ENCODE measurements at regions not wholly inside any gene's neighbourhood (a gene's known extent, or its start where the extent isn't known, plus 50 kb on each side); places are given as distances from the start of the nearest gene placed in this dataset.

- no peaks in the 10 kb centered on the region for H3K4me1 ChIP-seq (ENCODE audit: insufficient read depth)
- H3K27ac ChIP-seq (ENCODE audit: low read depth): no peak overlapping the region
- H3K36me3 Mint-ChIP-seq (ENCODE audit: low read depth): peaks cover 8% of the 10 kb centered on the region
- TF ChIP-seq JUNB (IDR thresholded peaks at IDR 0.05; ENCODE audit: unreplicated experiment) (no peak), ZNF331 (CRISPR knock-in tag; IDR thresholded peaks at IDR 0.05; ENCODE audit: low read depth) (no peak)
- no peak for ATAC-seq
- no peak overlapping the region for H3K4me3 Mint-ChIP-seq
- no peak overlapping the region for H2AFZ ChIP-seq
- no peak overlapping the region for H3K4me2 ChIP-seq
- no peaks in the 10 kb centered on the region for H3K4me1 Mint-ChIP-seq
- H3K4me3 ChIP-seq: no peak overlapping the region
- no peaks in the 10 kb centered on the region for H3K27me3 ChIP-seq (ENCODE audit: insufficient read depth)
- H3K27me3 Mint-ChIP-seq (ENCODE audit: insufficient read depth, low read depth, poor library complexity): peaks cover 2% of the 10 kb centered on the region
- H3F3A ChIP-seq (replicated peaks; ENCODE audit: low read depth): no peaks in the 10 kb centered on the region
- no peak for DNase-seq (ENCODE audit: low spot score)
- H3K27ac Mint-ChIP-seq: no peak overlapping the region
- H4K20me1 ChIP-seq (replicated peaks; ENCODE audit: insufficient read depth): no peaks in the 10 kb centered on the region
- peaks cover 3% of the 10 kb centered on the region for H3K36me3 ChIP-seq (ENCODE audit: insufficient read depth)
- no peaks in the 10 kb centered on the region for H3K79me2 ChIP-seq (replicated peaks; ENCODE audit: insufficient read depth)
- H3K9me3 Mint-ChIP-seq: peaks cover 19% of the 10 kb centered on the region
- no peaks in the 10 kb centered on the region for H3K9me2 ChIP-seq (ENCODE audit: insufficient read depth)
Observed at GRCh38 chr6:145381941-145382340, 353.4 kb downstream of the EPM2A start.

GRCh38 chr6:145383428-145383827 is 351.9 kb downstream of the EPM2A start:
- H3K4me2 ChIP-seq: no peak overlapping the region
- H3K79me2 ChIP-seq (replicated peaks; ENCODE audit: insufficient read depth): no peaks in the 10 kb centered on the region
- no peaks in the 10 kb centered on the region for H3K4me1 ChIP-seq (ENCODE audit: insufficient read depth)
- Mint-ChIP-seq H3K4me3 (no peak overlapping the region), H3K27ac (no peak overlapping the region), H3K9me3 (peaks cover 8% of the 10 kb centered on the region; the same call in 1 of the 3 replicates), H3K36me3 (ENCODE audit: low read depth) (no peaks in the 10 kb centered on the region), H3K27me3 (ENCODE audit: insufficient read depth, low read depth, poor library complexity) (peaks cover 3% of the 10 kb centered on the region), H3K4me1 (no peaks in the 10 kb centered on the region)
- H3K9me2 ChIP-seq (ENCODE audit: insufficient read depth): no peaks in the 10 kb centered on the region; the same call in 1 of the 2 replicates
- H3K27me3 ChIP-seq (ENCODE audit: insufficient read depth): no peaks in the 10 kb centered on the region
- no peak for DNase-seq (ENCODE audit: low spot score)
- no peak overlapping the region for H2AFZ ChIP-seq
- H3K4me3 ChIP-seq: no peak overlapping the region
- TF ChIP-seq EZH2phosphoT487 (IDR thresholded peaks at IDR 0.05; ENCODE audit: unreplicated experiment) (no peak), POLR2AphosphoS5 (IDR thresholded peaks at IDR 0.05; ENCODE audit: low read depth) (no peak), STAT1 (IDR thresholded peaks at IDR 0.05; ENCODE audit: unreplicated experiment) (no peak), ETS1 (IDR thresholded peaks at IDR 0.05) (no peak), ZNF462 (CRISPR knock-in tag; IDR thresholded peaks at IDR 0.05) (no peak)
- no peaks in the 10 kb centered on the region for H4K20me1 ChIP-seq (replicated peaks; ENCODE audit: insufficient read depth)
- no peaks in the 10 kb centered on the region for H3K36me3 ChIP-seq (ENCODE audit: insufficient read depth)
- ATAC-seq: no peak
- H3K27ac ChIP-seq (ENCODE audit: low read depth): no peak overlapping the region
- H3F3A ChIP-seq (replicated peaks; ENCODE audit: low read depth): no peaks in the 10 kb centered on the region

Measured in GM23338 (cell line).